HepG2 (cell line): ENCODE measurements at regions not wholly inside any gene's neighbourhood (a gene's known extent, or its start where the extent isn't known, plus 50 kb on each side); places are given as distances from the start of the nearest gene placed in this dataset.

ENCODE experiments used
- ATAC-seq: fragments of 200-7000 bp; cut with Tn5 transposase; 3 replicates; pipeline ENCODE4 v1.9.1; 2020; ENCODE audit warnings: mild to moderate bottlenecking, moderate library complexity
- BruUV-seq: library from RNA; stranded (reverse); fragments of 400-500 nt; replicated peaks from 2 replicates; lab custom pipeline; 2021; lab: Mats Ljungman, UMichigan
- CTCF ChIA-PET: fragments of 300-600 bp; formaldehyde crosslinking; extraction: SDS; loops from one replicate; lab custom pipeline; 2021; ENCODE audit warnings: low total read pairs, inconsistent platforms, low intra/inter-chr PET ratio; lab: Yijun Ruan, JAX
- POLR2A ChIA-PET: fragments of 350-600 bp; sonication (Branson Sonifier 250); formaldehyde crosslinking; loops from one replicate; lab custom pipeline; 2020; ENCODE audit warnings: antibody characterized with exemption, inconsistent platforms; lab: Yijun Ruan, JAX
- DNase-seq: peaks from one replicate; pipeline ENCODE4 v3.0.0-alpha.2; 2015; ENCODE audit warnings: low spot score
- FAIRE-seq: peaks from 3 replicates; lab custom pipeline; 2011; peaks lifted over from hg19 to GRCh38; lab: Jason Lieb, UNC
- H2AFZ ChIP-seq: one replicate; pipeline ENCODE4 v1.6.1; 2011; ENCODE audit warnings: low read length, inconsistent platforms
- H3K27ac ChIP-seq: fragments of 300-600 bp; 3 replicates; pipeline ENCODE4 v1.8.0; 2011; ENCODE audit warnings: mixed run types, mild to moderate bottlenecking, mixed read lengths, low read length, inconsistent platforms; ENCODE audit not compliant: insufficient read depth; ENCODE audit errors: extremely low read length
- H3K27me3 ChIP-seq, 2 experiments: fragments of 200-600 bp in 1 of 2; 2 replicates in 1 of 2; 3 replicates in 1 of 2; pipeline versions ENCODE4 v1.6.0 to v1.8.0; 2011; ENCODE audit warnings: low read length in 2 of 2, mild to moderate bottlenecking in 2 of 2, moderate library complexity in 2 of 2, inconsistent platforms in 1 of 2; ENCODE audit not compliant: insufficient read depth in 2 of 2, control insufficient read depth in 1 of 2
- H3K36me3 ChIP-seq, 2 experiments: fragments of 200-600 bp in 1 of 2; replicated peaks in 1 of 2; 2 replicates in 1 of 2; 3 replicates in 1 of 2; pipeline versions ENCODE4 v1.5.1 to v1.8.0; 2011; ENCODE audit warnings: low read length in 2 of 2, inconsistent platforms in 1 of 2; ENCODE audit not compliant: insufficient read depth in 2 of 2, control insufficient read depth in 1 of 2
- H3K4me1 ChIP-seq: 2 replicates; pipeline ENCODE4 v1.5.1; 2012; ENCODE audit warnings: low read length, inconsistent platforms; ENCODE audit not compliant: insufficient read depth
- H3K4me2 ChIP-seq: 2 replicates; pipeline ENCODE4 v1.6.0; 2011; ENCODE audit warnings: low read depth, low read length, inconsistent platforms
- H3K4me3 ChIP-seq, 3 experiments: fragments of 200-600 bp in 1 of 3; sonication (generic), shearing (Covaris generic) in 1 of 3; replicated peaks in 1 of 3; 2 replicates each; pipeline ENCODE4 v1.5.1; 2011 to 2016; ENCODE audit warnings: low read length in 3 of 3, inconsistent platforms in 2 of 3, low read depth in 2 of 3, mild to moderate bottlenecking in 2 of 3, control low read depth in 1 of 3, mixed read lengths in 1 of 3; ENCODE audit not compliant: insufficient read depth in 1 of 3
- H3K79me2 ChIP-seq: one replicate; pipeline ENCODE4 v1.6.1; 2011; ENCODE audit warnings: low read length, inconsistent platforms; ENCODE audit not compliant: insufficient read depth
- H3K9ac ChIP-seq: 2 replicates; pipeline ENCODE4 v1.6.0; 2011; ENCODE audit warnings: mild to moderate bottlenecking, low read depth, low read length, inconsistent platforms; ENCODE audit not compliant: insufficient read depth
- H3K9me3 ChIP-seq: 2 replicates; pipeline ENCODE4 v1.5.1; 2012; ENCODE audit warnings: mild to moderate bottlenecking, low read length
- H4K20me1 ChIP-seq: 2 replicates; pipeline ENCODE4 v1.6.0; 2011; ENCODE audit warnings: inconsistent platforms, mild to moderate bottlenecking, low read length, moderate library complexity; ENCODE audit not compliant: insufficient read depth
- BCL6 ChIP-seq: IDR thresholded peaks from 2 replicates; pipeline ENCODE4 v1.6.1; 2016; ENCODE audit warnings: missing genetic modification reagents, missing compliant biosample characterization
- FOSL2 ChIP-seq: sonication (generic); formaldehyde crosslinking; IDR thresholded peaks from 2 replicates; pipeline ENCODE4 v1.4.0; 2020; ENCODE audit warnings: missing genetic modification reagents
- KLF16 ChIP-seq, 2 experiments: sonication (generic) in 1 of 2; formaldehyde crosslinking in 1 of 2; IDR thresholded peaks; 2 replicates each; pipeline versions ENCODE4 v1.6.1 to v1.8.0; 2016 to 2023; ENCODE audit warnings: missing genetic modification reagents in 2 of 2, missing compliant biosample characterization in 1 of 2
- MEIS1 ChIP-seq: sonication (generic); formaldehyde crosslinking; IDR thresholded peaks from 2 replicates; pipeline ENCODE4 v1.9.0; 2021; ENCODE audit warnings: mild to moderate bottlenecking, missing genetic modification reagents, moderate library complexity, borderline replicate concordance
- RFX1 ChIP-seq: fragments of 450-650 bp; IDR thresholded peaks from 2 replicates; pipeline ENCODE4 v1.6.1; 2017
- RFX3 ChIP-seq: IDR thresholded peaks from 2 replicates; pipeline ENCODE4 v1.6.1; 2016; ENCODE audit warnings: missing biosample characterization, missing genetic modification reagents
- RFX5 ChIP-seq: IDR thresholded peaks from 2 replicates; pipeline ENCODE4 v1.6.1; 2011; ENCODE audit warnings: low read depth, low read length, improper control_type of control experiment
- TBX2 ChIP-seq: sonication (generic); formaldehyde crosslinking; IDR thresholded peaks from 2 replicates; pipeline ENCODE4 v1.5.0; 2020; ENCODE audit warnings: missing genetic modification reagents, mild to moderate bottlenecking, borderline replicate concordance
- ZEB1 ChIP-seq: IDR thresholded peaks from 2 replicates; pipeline ENCODE4 v1.6.1; 2012; ENCODE audit warnings: mild to moderate bottlenecking, low read depth, inconsistent platforms; ENCODE audit not compliant: insufficient replicate concordance
- ZNF737 ChIP-seq: sonication (generic); formaldehyde crosslinking; IDR thresholded peaks from 2 replicates; pipeline ENCODE4 v1.5.0; 2020; ENCODE audit warnings: missing genetic modification reagents, mild to moderate bottlenecking, borderline replicate concordance
- WGBS: methylation state at CpG from one replicate; pipeline ENCODE4 v1.1.6; 2017; ENCODE audit warnings: low lambda C conversion rate; 5-methylcytosine and 5-hydroxymethylcytosine counted together
- in situ Hi-C: cut with HindIII; loops from 2 replicates; pipeline ENCODE4 v1.10.0; 2017; ENCODE audit warnings: low pct_unique_long_range_greater_than_20kb; ENCODE audit not compliant: extremely low pct_ligation_motif_present
- intact Hi-C: fragments of 100-400 bp; cut with micrococcal nuclease; formaldehyde crosslinking; loops from one replicate; pipeline ENCODE4 v1.10.0; 2022; ENCODE audit not compliant: unreplicated experiment
- TF ChIP-seq, protein P1 (sequence below): sonication (generic); formaldehyde crosslinking; conservative IDR thresholded peaks from 2 replicates; pipeline ENCODE4 v1.8.0; 2022; ENCODE audit warnings: mild to moderate bottlenecking, moderate library complexity, missing genetic modification reagents

DNA sequence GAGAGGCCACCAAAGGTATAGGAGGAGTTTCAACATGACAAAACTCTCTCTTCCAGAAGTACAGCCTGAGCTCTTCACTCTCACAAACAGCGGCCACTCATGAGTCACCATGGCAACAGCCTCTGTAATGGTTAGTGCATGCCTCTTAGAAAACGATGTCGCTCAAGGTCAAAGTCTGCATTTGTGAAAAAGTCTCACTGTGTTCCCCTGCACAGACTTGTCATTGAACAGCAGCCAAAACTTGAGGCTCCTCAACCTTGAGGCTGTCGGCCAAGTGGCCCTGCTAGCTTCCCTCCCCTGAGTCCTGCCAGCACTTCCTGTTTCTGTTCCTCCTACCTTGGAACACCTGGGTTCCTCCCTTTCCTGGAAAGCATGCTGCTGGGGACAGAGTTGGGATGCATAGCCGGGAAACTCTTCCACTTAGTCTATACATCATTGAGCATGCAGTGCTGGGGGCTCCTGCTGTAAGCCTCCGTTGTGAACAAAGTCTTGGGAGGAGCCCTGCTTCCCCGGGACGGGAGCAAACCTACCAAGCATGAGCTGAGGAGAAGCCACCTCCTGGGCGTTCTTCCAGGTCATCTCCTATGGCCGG is 66.6 kb downstream of the ING2 start:
- POLR2A ChIA-PET: no interaction called here
- in situ Hi-C loops: no loop called here
- peak overlapping the region in 1 of 3 experiments; percentile 28; a peak in 1 of 6 replicates for H3K4me3 ChIP-seq
- WGBS: 0% methylated on average over 6 of the region's 10 CpGs
- H4K20me1 ChIP-seq: no peaks in the 10 kb centered on the region
- peak; percentile 92 for ATAC-seq
- H3K79me2 ChIP-seq: no peaks in the 10 kb centered on the region
- H3K9me3 ChIP-seq: no peaks in the 10 kb centered on the region
- peak; percentile 72 for DNase-seq
- H3K9ac ChIP-seq: no peak overlapping the region
- BruUV-seq: no TSS peak
- H3K27me3 ChIP-seq: peaks cover 0 to 8% of the 10 kb centered on the region in 2 experiments; a peak in 1 of 5 replicates
- no peak for TF ChIP-seq ZEB1
- peak; percentile 74 for TF ChIP-seq RFX1
- peak; percentile 84 for TF ChIP-seq RFX3
- peak; percentile 79 for TF ChIP-seq BCL6 (CRISPR knock-in tag)
- TF ChIP-seq KLF16 (CRISPR knock-in tag; IDR thresholded peaks at IDR 0.05): no peak
- TF ChIP-seq TBX2 (CRISPR knock-in tag): peak; percentile 33; the same call in 1 of the 2 replicates
- no peak for TF ChIP-seq ZNF737 (CRISPR knock-in tag)
- no peak for TF ChIP-seq MEIS1 (CRISPR knock-in tag)
- TF ChIP-seq FOSL2 (CRISPR knock-in tag): 0 out of 2 replicates have a peak, but pooled peaks have one; percentile 23
- TF ChIP-seq, protein P1, sequence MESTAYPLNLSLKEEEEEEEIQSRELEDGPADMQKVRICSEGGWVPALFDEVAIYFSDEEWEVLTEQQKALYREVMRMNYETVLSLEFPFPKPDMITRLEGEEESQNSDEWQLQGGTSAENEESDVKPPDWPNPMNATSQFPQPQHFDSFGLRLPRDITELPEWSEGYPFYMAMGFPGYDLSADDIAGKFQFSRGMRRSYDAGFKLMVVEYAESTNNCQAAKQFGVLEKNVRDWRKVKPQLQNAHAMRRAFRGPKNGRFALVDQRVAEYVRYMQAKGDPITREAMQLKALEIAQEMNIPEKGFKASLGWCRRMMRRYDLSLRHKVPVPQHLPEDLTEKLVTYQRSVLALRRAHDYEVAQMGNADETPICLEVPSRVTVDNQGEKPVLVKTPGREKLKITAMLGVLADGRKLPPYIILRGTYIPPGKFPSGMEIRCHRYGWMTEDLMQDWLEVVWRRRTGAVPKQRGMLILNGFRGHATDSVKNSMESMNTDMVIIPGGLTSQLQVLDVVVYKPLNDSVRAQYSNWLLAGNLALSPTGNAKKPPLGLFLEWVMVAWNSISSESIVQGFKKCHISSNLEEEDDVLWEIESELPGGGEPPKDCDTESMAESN: no peak
- peak; percentile 84 for TF ChIP-seq RFX5
- TF ChIP-seq, all 625 proteins: peak for 6
- H3K27ac ChIP-seq: no peak overlapping the region
- peaks cover 7% of the 10 kb centered on the region for H3K4me1 ChIP-seq
- peak; percentile 69 for FAIRE-seq
- intact Hi-C loops: no loop called here
- CTCF ChIA-PET: no interaction called here
- H3K4me2 ChIP-seq: peak overlapping the region; percentile 55
- H2AFZ ChIP-seq: no peak overlapping the region
- no peaks in the 10 kb centered on the region for H3K36me3 ChIP-seq
